Chondrocyte (in vitro differentiated cells): ENCODE measurements at regions not wholly inside any gene's neighbourhood (a gene's known extent, or its start where the extent isn't known, plus 50 kb on each side); places are given as distances from the start of the nearest gene placed in this dataset.
"Not testable (repeated sequence)": the region's sequence is repeated elsewhere in the genome, so short reads cannot be mapped to it uniquely, and the experiment has no call there.

Experiments used
- DNase-seq: peaks from one replicate; pipeline ENCODE4 v3.0.0; 2021; ENCODE audit warnings: mixed read lengths, low spot score
- H3K27ac Mint-ChIP-seq: one replicate; pipeline ENCODE4 v1.8.0; 2021; ENCODE audit warnings: mild to moderate bottlenecking, moderate library complexity, mixed read lengths; ENCODE audit not compliant: unreplicated experiment
- H3K27me3 Mint-ChIP-seq: 2 replicates; pipeline ENCODE4 v1.8.0; 2021; ENCODE audit warnings: low read depth, mixed read lengths
- H3K36me3 Mint-ChIP-seq: 2 replicates; pipeline ENCODE4 v1.8.0; 2021; ENCODE audit warnings: low read depth, mixed read lengths
- H3K4me1 Mint-ChIP-seq: 2 replicates; pipeline ENCODE4 v1.8.0; 2021; ENCODE audit warnings: low read depth, mild to moderate bottlenecking, mixed read lengths
- H3K4me3 Mint-ChIP-seq: one replicate; pipeline ENCODE4 v1.8.0; 2021; ENCODE audit warnings: mild to moderate bottlenecking, moderate library complexity, mixed read lengths; ENCODE audit not compliant: unreplicated experiment
- H3K9me3 Mint-ChIP-seq: 2 replicates; pipeline ENCODE4 v1.8.0; 2021; ENCODE audit warnings: low read depth, mixed read lengths
- CTCF ChIP-seq: fragments of 200-600 bp; sonication (generic); IDR thresholded peaks from 2 replicates; pipeline ENCODE4 v1.5.0; 2021; ENCODE audit warnings: antibody characterized with exemption, mild to moderate bottlenecking, moderate library complexity

- Mint-ChIP-seq H3K36me3 (no peaks in the 10 kb centered on the region), H3K9me3 (no peaks in the 10 kb centered on the region), H3K27ac (no peak overlapping the region), H3K4me3 (no peak overlapping the region), H3K4me1 (no peaks in the 10 kb centered on the region), H3K27me3 (peaks cover 5% of the 10 kb centered on the region)
- no peak for DNase-seq
- TF ChIP-seq CTCF: no peak
These were observed 79.4 kb upstream of the ADRB2 start for GRCh38 chr5:148746826-148747535.

- no peak overlapping the region for H3K4me3 Mint-ChIP-seq
- H3K36me3 Mint-ChIP-seq: no peaks in the 10 kb centered on the region
- no peaks in the 10 kb centered on the region for H3K4me1 Mint-ChIP-seq
- no peak for TF ChIP-seq CTCF
- H3K27ac Mint-ChIP-seq: no peak overlapping the region
- DNase-seq: no peak
- no peaks in the 10 kb centered on the region for H3K9me3 Mint-ChIP-seq
- H3K27me3 Mint-ChIP-seq: peaks cover 5% of the 10 kb centered on the region
These were observed 78.9 kb upstream of the ADRB2 start for GRCh38 chr5:148747536-148747906.

GRCh38 chr5:148748702-148749392, 77.6 kb upstream of the ADRB2 start:
- Mint-ChIP-seq H3K4me1 (no peaks in the 10 kb centered on the region), H3K27ac (no peak overlapping the region), H3K9me3 (peaks cover 12% of the 10 kb centered on the region), H3K27me3 (peaks cover 5% of the 10 kb centered on the region), H3K36me3 (peaks cover 1% of the 10 kb centered on the region), H3K4me3 (no peak overlapping the region)
- DNase-seq: no peak
- no peak for TF ChIP-seq CTCF

- no peak for TF ChIP-seq CTCF
- Mint-ChIP-seq H3K9me3 (peaks cover 25% of the 10 kb centered on the region), H3K4me3 (no peak overlapping the region)
These were observed 75.8 kb upstream of the ADRB2 start for GRCh38 chr5:148750614-148751013.

GRCh38 chr5:148751025-148751424, 75.4 kb upstream of the ADRB2 start:
- Mint-ChIP-seq H3K36me3 (peaks cover 1% of the 10 kb centered on the region), H3K4me1 (no peaks in the 10 kb centered on the region), H3K27me3 (peaks cover 2% of the 10 kb centered on the region), H3K4me3 (no peak overlapping the region), H3K9me3 (peaks cover 29% of the 10 kb centered on the region), H3K27ac (no peak overlapping the region)
- no peak for DNase-seq
- no peak for TF ChIP-seq CTCF

More at GRCh38 chr5:148750614-148751013, 75.8 kb upstream of the ADRB2 start:
- DNase-seq: no peak
- no peaks in the 10 kb centered on the region for H3K4me1 Mint-ChIP-seq
- H3K36me3 Mint-ChIP-seq: peaks cover 1% of the 10 kb centered on the region
- H3K27ac Mint-ChIP-seq: no peak overlapping the region
- H3K27me3 Mint-ChIP-seq: peaks cover 2% of the 10 kb centered on the region

GRCh38 chr5:148752375-148752774, 74.0 kb upstream of the ADRB2 start:
- H3K4me3 Mint-ChIP-seq, H3K4me1 Mint-ChIP-seq, H3K27me3 Mint-ChIP-seq, H3K36me3 Mint-ChIP-seq, H3K27ac Mint-ChIP-seq, DNase-seq: not testable (repeated sequence)
- peaks cover 43% of the 10 kb centered on the region for H3K9me3 Mint-ChIP-seq
